Dedifferentiated amniotic fluid mesenchymal stem cell (primary cell): ENCODE measurements at regions not wholly inside any gene's neighbourhood (a gene's known extent, or its start where the extent isn't known, plus 50 kb on each side); places are given as distances from the start of the nearest gene placed in this dataset.
A peak's percentile ranks its signal among the peaks of the same experiment; 100 is the strongest.

ENCODE experiments used
- DNase-seq: peaks from one replicate; pipeline ENCODE4 v3.0.0-alpha.2; 2016; ENCODE audit errors: extremely low spot score

GRCh38 chr3:72001758-72002157, 216.8 kb upstream of the PROK2 start:
- DNase-seq: no peak

DNA sequence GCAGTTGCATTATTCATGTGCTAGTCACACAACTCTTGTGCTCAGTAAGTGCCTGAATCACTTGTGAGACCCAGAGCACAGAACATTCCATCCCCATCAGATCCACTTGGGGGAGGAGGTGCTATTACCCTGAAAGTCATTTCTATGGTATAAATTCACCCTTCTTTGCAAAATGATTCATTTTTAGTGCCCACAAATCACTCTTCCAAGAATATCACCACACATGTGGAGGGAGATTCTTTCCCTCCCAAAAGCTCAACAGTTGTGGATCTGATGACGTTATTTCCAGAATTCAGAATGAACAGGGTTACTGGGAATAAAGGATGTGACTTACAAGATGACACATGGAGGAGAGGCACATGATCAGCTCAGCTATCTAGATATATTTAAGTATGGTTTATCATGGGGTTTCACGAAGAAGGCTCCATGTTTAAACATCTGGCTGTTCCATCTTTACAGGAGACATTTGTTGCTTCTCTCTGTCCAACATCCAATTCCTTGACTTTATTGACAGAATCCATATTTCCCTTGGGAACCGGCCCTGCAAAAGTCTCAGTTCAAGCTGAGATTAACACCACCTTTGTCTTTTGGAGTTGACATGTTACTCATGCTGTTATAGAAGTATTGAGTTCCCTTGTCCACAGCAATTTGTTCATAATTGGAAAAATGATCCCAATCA, 214.2 kb upstream of the PROK2 start:
- DNase-seq: peak; percentile 16

- DNase-seq: no peak
Observed at GRCh38 chr3:71997066-71997653, 212.2 kb upstream of the PROK2 start.

- no peak for DNase-seq
Observed at GRCh38 chr3:71994906-71995305, 210.0 kb upstream of the PROK2 start.

- no peak for DNase-seq
Observed at GRCh38 chr3:71994203-71994602, 209.3 kb upstream of the PROK2 start.

DNA sequence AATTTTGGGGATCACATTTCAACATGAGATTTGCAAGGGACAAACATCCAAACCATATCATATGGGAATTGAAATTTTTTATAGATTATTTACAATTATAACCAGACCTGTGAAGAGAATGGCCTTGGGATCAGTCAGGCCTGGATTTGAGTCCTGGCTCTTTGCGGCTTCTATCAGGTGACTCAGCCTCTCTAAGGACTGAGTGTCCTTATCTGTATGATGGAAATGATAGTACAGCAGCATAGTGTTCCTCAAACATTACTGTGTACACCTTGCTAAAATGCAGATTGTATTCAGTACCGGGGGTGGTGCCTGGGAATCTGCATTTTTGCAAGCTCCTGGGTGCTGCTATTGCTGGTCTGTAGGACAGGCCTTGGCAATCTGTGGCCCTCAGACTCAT, 206.7 kb upstream of the PROK2 start:
- no peak for DNase-seq

DNA sequence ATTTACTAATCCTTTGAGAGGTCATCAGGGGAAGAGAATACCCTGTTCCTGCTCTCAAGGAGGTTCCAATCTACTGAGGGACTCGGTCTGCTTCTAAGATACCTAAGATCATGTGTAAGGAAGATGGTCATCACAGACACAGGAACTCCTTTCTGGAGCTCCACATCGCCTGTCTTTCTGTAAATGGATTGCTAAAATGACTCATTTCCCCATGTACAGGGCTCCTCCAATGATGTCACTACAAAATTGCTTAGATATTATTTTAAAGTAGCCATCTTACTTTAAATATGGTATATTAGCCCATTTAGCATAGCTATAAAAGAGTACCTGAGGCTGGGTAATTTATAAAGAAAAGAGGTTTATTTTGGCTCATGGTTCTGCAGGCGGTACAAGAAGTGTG, 206.1 kb upstream of the PROK2 start:
- no peak for DNase-seq

- DNase-seq: no peak
Observed at GRCh38 chr3:71990545-71990944, 205.6 kb upstream of the PROK2 start.

DNA sequence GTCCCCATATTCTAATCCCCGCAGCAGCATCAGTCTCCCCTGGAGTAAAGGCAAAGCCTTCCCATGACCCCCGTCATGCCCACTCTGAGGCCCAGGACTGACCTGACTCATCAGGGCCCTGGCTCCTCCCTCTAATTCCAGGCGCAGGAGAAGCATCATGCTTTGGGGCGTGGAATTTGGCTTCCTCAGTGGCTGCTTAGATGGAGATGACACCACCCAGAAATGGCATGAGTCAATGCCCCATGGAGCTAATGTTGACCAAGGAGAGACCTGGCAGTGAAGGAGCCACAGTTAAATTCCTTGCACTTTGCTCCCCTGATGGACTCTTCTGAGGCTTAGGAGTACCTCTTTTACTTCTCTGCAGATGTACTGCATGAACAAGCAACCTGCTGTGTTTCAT, 204.2 kb upstream of the PROK2 start:
- no peak for DNase-seq

DNA sequence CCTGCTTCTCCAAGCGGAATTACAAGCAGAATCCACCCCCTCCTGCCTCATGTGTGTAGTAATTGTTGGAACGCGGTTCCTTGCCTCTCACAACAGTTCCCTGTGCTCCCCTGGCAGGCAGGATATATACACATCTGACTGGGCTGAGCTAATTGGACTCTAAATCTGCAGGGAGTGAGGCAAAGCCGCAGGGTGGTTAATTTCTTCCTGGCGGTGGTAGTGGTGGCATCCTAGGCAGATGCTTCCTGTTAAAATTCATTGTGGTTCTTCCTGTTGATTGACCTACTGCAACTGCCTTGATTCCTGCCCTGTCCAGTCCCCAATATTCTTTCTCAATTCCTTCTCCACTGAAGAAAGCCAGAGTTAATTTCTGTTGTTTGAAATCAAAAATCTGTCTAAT, 202.9 kb upstream of the PROK2 start:
- no peak for DNase-seq

- DNase-seq: no peak
Observed at GRCh38 chr3:71987089-71987735, 202.3 kb upstream of the PROK2 start.

GRCh38 chr3:71986606-71987005, 201.7 kb upstream of the PROK2 start:
- no peak for DNase-seq

DNA sequence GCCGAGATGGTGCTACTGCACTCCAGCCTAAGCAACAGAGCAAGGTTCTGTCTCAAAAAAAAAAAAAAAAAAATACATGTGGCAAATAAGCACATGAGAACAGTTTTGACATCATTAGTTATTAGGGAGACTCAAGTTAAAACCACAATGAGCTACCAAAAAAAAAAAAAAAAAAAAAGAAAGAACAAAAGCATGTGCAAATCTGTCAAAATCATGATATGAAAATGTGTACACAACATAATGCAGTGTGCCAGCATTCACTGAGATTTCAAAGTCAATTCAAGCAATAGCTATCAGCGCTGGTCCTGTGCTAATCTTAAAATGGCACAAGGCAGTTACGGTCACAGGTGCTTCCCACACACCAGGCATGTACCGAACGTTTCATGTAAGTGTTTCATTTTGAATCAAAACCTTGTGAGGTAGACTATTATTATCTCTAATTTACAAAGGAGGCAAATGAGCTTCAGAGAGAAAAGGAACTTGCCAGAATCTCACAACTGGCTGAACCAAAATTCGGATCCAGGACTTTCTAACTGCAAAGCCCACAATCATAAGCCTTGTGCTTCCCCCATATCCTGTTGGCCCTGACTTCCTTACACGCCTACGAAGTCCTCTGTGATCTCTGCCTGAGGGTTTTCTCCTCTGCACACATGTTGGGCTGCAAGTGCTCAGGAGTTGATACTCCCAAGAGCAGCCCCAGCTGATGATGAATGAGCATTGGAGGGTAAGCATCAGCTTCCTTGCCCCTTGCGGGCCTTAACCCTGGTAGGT, 200.1 kb upstream of the PROK2 start:
- DNase-seq: no peak

DNA sequence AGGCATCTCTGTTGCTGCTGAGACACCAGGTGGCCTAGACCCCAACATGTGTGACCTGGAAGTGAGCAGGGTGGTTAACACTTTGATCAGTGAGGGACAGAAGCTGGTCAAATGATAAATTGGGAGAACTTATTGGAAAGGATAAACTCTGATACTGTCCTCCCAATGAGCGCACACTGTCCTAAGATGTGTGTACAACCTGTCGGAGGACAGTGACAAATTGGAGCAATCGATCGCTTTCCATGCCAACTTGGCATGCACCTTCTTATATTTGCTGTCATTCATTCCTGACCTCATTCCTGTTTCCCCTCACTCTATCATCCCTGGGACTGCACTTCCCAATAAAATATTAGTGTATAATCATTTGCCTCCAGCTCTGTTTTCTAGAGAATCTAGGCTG, 198.7 kb upstream of the PROK2 start:
- no peak for DNase-seq

GRCh38 chr3:71982506-71983258, 197.7 kb upstream of the PROK2 start:
- DNase-seq: peak; percentile 50

GRCh38 chr3:71979175-71979574, 194.2 kb upstream of the PROK2 start:
- DNase-seq: no peak

DNA sequence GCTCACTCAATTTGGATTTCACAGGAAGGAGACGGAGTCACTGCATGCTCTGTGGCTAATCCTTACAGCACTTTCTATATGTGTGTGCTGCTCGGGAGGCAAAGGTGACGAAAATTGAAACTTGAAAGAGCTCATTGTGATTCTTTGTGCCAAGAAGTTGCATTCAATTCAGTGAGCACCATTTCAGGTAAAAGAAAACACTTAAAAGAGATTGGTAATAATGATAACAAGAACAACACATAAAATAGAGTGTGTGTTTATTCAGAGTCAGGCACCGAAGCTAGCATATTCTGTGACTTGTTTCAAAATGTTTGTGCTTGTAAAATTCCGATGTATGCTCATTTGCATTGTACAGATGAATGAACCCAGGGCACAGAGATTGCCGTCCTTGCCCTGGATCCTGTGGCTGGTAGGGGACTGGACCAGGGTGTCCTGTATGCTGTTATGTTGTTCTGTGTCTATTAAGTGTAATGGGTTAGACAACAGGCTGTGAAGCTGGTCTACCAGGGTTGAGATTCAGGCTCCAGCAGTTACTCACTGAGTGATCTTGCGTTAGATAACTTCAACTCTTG, 193.3 kb upstream of the PROK2 start:
- DNase-seq: no peak

GRCh38 chr3:71977525-71977924, 192.6 kb upstream of the PROK2 start:
- no peak for DNase-seq

- DNase-seq: no peak
Observed at GRCh38 chr3:71975573-71975972, 190.6 kb upstream of the PROK2 start.

GRCh38 chr3:71974786-71975185, 189.8 kb upstream of the PROK2 start:
- no peak for DNase-seq

GRCh38 chr3:71973274-71974030, 188.5 kb upstream of the PROK2 start:
- DNase-seq: no peak
